ENCODE measurements at regions not wholly inside any gene's neighbourhood (a gene's known extent, or its start where the extent isn't known, plus 50 kb on each side); places are given as distances from the start of the nearest gene placed in this dataset.
"Not testable (repeated sequence)": the region's sequence is repeated elsewhere in the genome, so short reads cannot be mapped to it uniquely, and the experiment has no call there.

DNA sequence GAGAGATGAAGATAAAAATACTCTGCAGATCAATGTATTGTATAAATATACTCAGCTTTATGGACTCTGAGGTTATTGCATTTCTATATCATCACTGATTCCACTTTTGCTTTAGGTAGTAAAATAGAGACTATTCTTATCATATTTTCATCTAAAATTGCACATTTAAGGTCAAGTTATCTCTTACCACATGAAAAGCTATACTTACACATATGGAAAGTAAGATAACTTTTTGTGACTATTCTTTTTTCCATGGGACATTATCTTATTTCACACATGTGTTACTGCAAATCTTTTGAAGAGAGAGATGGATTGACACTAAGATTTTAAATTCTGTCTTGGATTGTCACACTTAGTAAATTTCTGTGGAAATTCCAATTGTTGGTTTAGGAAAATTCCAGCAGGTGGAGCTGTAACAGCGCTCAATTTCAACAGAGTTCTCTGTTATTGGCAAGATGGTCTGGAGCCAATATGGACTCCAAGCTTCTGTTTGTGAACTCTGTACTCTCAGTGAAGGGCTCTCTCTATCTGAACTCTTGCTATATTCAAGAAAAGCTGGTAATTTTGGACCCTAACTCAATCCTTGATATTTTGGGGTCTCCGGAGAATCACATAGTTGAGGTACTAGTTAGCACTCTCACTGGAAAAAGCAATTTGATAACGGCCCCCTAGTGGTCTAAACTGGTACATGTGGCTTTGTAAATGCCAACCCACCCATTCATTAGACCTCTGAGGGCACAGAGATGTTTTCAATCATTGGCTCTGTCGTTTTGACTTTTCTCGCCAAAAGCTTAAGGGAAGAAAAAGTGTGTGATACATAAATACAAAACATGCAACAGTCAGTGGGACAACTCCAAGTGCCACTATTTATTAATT is 429.7 kb downstream of the ETS1 start:
- Histone ChIP-seq H3K4me3 (no peak overlapping the region), H3K27ac (no peak overlapping the region), H3K4me1 (replicated peaks in 1 of 2) (peaks cover 0 to 7% of the 10 kb centered on the region in 2 donors)
- in situ Hi-C loops (cut with MboI; ENCODE audit: low pct_unique_long_range_greater_than_20kb in 2 of 9, low sequenced_read_pairs in 9 of 9, unreplicated experiment in 9 of 9): loop anchor here in 7 of 9 experiments (10.0 to 25.0 kb wide), 3 partner anchors 123 to 805 kb away; no protein-coding TSS in a partner anchor
- ATAC-seq (replicated peaks in 6 of 8): peak in 5 of 8 experiments; percentile 38 to 90 (median 85)
- WGBS, 10 experiments: 0 to 36% (median 6%) methylated on average over 1 to 5 of the region's 5 CpGs; no CpG with 5 or more reads in 1 of the 10 experiments

- in situ Hi-C loops (cut with MboI; ENCODE audit: low pct_unique_long_range_greater_than_20kb in 2 of 9, low sequenced_read_pairs in 9 of 9, unreplicated experiment in 9 of 9): loop anchor here in 7 of 9 experiments (10.0 to 25.0 kb wide), 3 partner anchors 122 to 806 kb away; no protein-coding TSS in a partner anchor
- H3K27ac ChIP-seq: no peak overlapping the region
- peaks cover 0 to 4% of the 10 kb centered on the region in 2 donors for H3K4me1 ChIP-seq (replicated peaks in 1 of 2)
- H3K4me3 ChIP-seq: no peak overlapping the region
- WGBS, 10 experiments: 26 to 100% (median 77%) methylated on average over 1 to 3 of the region's 3 CpGs
- peak in 2 of 8 experiments; percentile 20 to 81 for ATAC-seq (replicated peaks in 6 of 8)
These were observed 430.9 kb downstream of the ETS1 start for GRCh38 chr11:128156486-128156885.

DNA sequence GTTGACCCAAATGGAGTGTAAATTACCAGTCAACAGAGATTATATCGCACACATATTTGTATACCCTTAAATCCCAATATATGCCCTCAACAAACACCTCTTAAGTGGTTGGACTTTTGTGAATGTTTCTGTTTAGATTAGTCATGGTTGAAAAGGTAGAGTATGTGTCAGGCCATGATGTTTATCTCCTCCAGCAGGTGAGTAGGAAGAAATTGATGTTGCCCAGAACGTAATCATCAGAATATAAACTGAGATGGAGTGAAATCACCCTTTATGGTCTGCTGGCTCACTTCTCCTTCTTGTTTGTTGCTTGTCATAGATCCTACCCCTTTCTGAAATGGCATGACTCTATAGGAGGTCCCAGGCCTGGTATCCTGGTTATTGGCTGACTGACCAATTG is 431.8 kb downstream of the ETS1 start:
- ATAC-seq (replicated peaks in 6 of 8): no peak
- no peak overlapping the region for H3K27ac ChIP-seq
- in situ Hi-C loops (cut with MboI; ENCODE audit: low pct_unique_long_range_greater_than_20kb in 2 of 9, low sequenced_read_pairs in 9 of 9, unreplicated experiment in 9 of 9): loop anchor here in 7 of 9 experiments (10.0 to 25.0 kb wide), 3 partner anchors 121 to 807 kb away; no protein-coding TSS in a partner anchor
- H3K4me3 ChIP-seq: no peak overlapping the region
- WGBS, 10 experiments: 64 to 100% (median 86%) methylated on average over 1 to 2 of the region's 2 CpGs; no CpG with 5 or more reads in 4 of the 10 experiments
- H3K4me1 ChIP-seq (replicated peaks in 1 of 2): peaks cover 0 to 4% of the 10 kb centered on the region in 2 donors

DNA sequence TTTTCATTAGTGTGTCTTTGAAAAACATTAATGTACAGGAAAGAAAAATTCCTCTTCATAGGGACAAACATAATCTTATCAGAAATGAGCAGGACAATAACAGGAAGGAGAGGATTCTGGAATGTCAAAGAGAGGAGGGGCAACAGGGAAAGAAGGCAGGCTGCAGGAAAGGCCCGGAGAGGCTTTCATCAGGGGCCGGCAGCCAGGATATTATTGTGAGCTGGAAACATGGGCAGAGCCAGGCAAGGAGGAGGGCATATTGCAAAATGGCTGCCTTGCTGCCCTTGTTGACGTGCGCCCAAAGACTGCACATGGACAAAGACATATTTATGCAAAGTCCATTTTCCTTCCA is 433.7 kb downstream of the ETS1 start:
- ATAC-seq (replicated peaks in 6 of 8): no peak
- Histone ChIP-seq H3K4me1 (replicated peaks in 1 of 2) (peaks cover 6 to 7% of the 10 kb centered on the region in 2 donors), H3K4me3 (no peak overlapping the region), H3K27ac (no peak overlapping the region)
- WGBS, 10 experiments: 80 to 100% (median 85%) methylated on average over 1 to 4 of the region's 4 CpGs; no CpG with 5 or more reads in 1 of the 10 experiments
- in situ Hi-C loops (cut with MboI; ENCODE audit: low pct_unique_long_range_greater_than_20kb in 2 of 9, low sequenced_read_pairs in 9 of 9, unreplicated experiment in 9 of 9): loop anchor here in 7 of 9 experiments (10.0 to 25.0 kb wide), 3 partner anchors 119 to 809 kb away; no protein-coding TSS in a partner anchor

DNA sequence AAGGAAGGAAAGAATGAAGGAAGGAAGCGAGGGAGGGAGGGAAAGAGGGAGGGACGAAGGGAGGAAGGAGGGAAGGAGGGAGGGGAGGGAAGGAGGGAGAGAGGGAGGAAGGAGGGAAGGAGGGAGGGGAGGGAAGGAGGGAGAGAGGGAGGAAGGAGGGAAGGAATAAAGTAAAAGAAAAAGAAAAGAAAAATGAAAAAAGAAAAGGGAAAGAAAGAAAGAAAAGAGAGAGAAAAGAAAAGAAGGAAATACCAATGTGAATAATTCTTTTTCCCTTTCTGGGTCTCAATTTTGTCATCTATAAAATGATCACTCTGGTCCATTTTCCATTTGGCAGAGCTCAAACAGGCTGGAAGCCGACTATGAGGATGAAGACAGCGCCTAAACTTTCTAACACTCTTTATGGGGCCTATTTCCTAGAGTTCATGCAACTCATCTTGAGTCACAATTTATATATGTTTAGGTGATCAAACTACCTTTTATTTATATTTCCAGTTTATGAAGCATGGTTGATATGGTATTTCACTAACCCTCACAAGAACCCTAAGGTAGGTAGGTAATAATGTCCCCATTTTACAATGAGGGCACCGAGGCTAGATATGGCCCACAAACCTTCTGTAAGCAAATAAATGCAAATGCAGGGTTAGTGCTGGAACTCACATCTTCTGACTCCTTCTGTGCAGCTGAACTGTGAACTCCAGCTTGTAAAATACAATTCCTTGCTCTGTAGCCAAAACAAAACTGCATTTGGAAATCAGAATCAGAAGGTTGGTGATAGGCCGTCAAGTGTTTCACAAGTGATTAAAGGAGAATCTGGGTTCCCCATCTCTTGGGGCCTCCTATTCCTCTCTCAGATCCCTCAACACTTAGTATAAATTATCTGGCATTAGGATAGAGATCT is 434.3 kb downstream of the ETS1 start:
- in situ Hi-C loops (cut with MboI; ENCODE audit: low pct_unique_long_range_greater_than_20kb in 2 of 9, low sequenced_read_pairs in 9 of 9, unreplicated experiment in 9 of 9): loop anchor here in 7 of 9 experiments (10.0 to 25.0 kb wide), 3 partner anchors 118 to 809 kb away; no protein-coding TSS in a partner anchor
- H3K4me1 ChIP-seq (replicated peaks in 1 of 2): peaks cover 9 to 10% of the 10 kb centered on the region in 2 donors
- no peak overlapping the region for H3K4me3 ChIP-seq
- no peak for ATAC-seq (replicated peaks in 6 of 8)
- H3K27ac ChIP-seq: no peak overlapping the region
- 51 to 90% (median 83%) methylated on average over 2 to 4 of the region's 6 CpGs for WGBS, 10 experiments

- Histone ChIP-seq H3K27ac (no peak overlapping the region), H3K4me1 (replicated peaks in 1 of 2) (peaks cover 9 to 10% of the 10 kb centered on the region in 2 donors), H3K4me3 (no peak overlapping the region)
- ATAC-seq (replicated peaks in 6 of 8): peak in 1 of 8 experiments; percentile 64
- in situ Hi-C loops (cut with MboI; ENCODE audit: low pct_unique_long_range_greater_than_20kb in 2 of 9, low sequenced_read_pairs in 9 of 9, unreplicated experiment in 9 of 9): loop anchor here in 7 of 9 experiments (10.0 to 25.0 kb wide), 3 partner anchors 117 to 811 kb away; no protein-coding TSS in a partner anchor
These were observed 435.6 kb downstream of the ETS1 start for GRCh38 chr11:128151780-128152179.

DNA sequence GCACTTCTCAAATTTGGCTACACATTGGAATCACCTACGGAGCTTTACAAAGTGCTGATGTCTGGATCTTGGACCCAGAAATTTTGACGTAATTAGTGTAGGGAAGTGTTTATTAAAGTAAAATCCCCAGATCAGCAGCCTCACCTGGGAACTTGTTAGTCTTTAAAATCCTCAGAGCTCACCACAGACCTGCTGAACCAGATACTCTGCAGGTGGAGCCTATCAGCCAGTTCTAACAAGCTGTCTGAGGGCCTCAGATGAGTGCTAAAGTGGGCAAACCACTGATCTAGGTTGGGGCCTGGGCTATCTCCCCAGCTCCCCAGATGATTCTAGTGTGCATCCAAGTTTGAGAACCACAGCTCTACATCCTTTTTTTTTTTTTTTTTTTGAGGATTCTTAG is 436.0 kb downstream of the ETS1 start:
- H3K27ac ChIP-seq: no peak overlapping the region
- no peak overlapping the region for H3K4me3 ChIP-seq
- no peak for ATAC-seq (replicated peaks in 6 of 8)
- WGBS, 10 experiments: 17 to 93% (median 80%) methylated on average over 1 to 2 of the region's 2 CpGs; no CpG with 5 or more reads in 4 of the 10 experiments
- peaks cover 9 to 10% of the 10 kb centered on the region in 2 donors for H3K4me1 ChIP-seq (replicated peaks in 1 of 2)
- in situ Hi-C loops (cut with MboI; ENCODE audit: low pct_unique_long_range_greater_than_20kb in 2 of 9, low sequenced_read_pairs in 9 of 9, unreplicated experiment in 9 of 9): loop anchor here in 7 of 9 experiments (10.0 to 25.0 kb wide), 3 partner anchors 117 to 811 kb away; no protein-coding TSS in a partner anchor

DNA sequence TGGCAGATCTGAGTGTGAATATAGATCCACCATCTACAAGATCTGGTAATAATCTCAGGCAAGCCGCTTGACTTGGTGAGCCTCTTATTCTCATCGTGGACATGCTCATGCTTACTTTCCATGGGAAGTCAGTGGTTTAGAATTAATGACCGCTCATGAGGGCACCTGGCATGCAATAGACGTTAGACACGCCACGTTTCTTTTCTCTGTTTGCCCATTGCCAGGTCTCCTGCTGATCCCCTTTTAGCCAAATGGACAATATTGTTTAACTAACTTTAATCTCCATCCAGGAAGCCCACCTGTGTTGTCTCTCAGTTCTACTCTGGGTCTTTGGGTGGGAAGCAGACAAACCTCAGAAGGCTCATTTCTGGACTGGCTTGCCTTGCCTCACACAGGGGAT is 439.1 kb downstream of the ETS1 start:
- H3K4me1 ChIP-seq (replicated peaks in 1 of 2): peaks cover 6 to 9% of the 10 kb centered on the region in 2 donors
- no peak for ATAC-seq (replicated peaks in 6 of 8)
- H3K4me3 ChIP-seq: no peak overlapping the region
- H3K27ac ChIP-seq: no peak overlapping the region
- in situ Hi-C loops (cut with MboI; ENCODE audit: low pct_unique_long_range_greater_than_20kb in 2 of 9, low sequenced_read_pairs in 9 of 9, unreplicated experiment in 9 of 9): no loop called here
- 28 to 96% (median 71%) methylated on average over 1 to 6 of the region's 6 CpGs; no CpG with 5 or more reads in 6 of the 10 experiments for WGBS, 10 experiments

- peak in 2 of 8 experiments; percentile 45 to 50 for ATAC-seq (replicated peaks in 6 of 8)
These were observed 440.3 kb downstream of the ETS1 start for GRCh38 chr11:128146926-128147605.

DNA sequence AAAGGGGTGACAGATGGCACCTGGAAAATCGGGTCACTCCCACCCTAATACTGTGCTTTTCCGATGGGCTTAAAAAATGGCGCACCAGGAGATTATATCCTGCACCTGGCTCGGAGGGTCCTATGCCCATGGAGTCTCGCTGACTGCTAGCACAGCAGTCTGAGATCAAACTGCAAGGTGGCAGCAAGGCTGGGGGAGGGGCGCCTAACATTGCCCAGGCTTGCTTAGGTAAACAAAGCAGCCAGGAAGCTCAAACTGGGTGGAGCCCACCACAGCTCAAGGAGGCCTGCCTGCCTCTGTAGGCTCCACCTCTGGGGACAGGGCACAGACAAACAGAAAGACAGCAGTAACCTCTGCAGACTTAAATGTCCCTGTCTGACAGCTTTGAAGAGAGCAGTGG is 447.1 kb downstream of the ETS1 start:
- in situ Hi-C loops (cut with MboI; ENCODE audit: low pct_unique_long_range_greater_than_20kb in 2 of 9, low sequenced_read_pairs in 9 of 9, unreplicated experiment in 9 of 9); H3K4me3 ChIP-seq; ATAC-seq (replicated peaks in 6 of 8); H3K4me1 ChIP-seq (replicated peaks in 1 of 2); H3K27ac ChIP-seq: not testable (repeated sequence)
- no CpG with 5 or more reads among the region's 6 CpGs for WGBS, 10 experiments

More at GRCh38 chr11:128146926-128147605, 440.3 kb downstream of the ETS1 start:
- H3K4me3 ChIP-seq: no peak overlapping the region
- no peak overlapping the region for H3K27ac ChIP-seq
- H3K4me1 ChIP-seq (replicated peaks in 1 of 2): peaks cover 6 to 9% of the 10 kb centered on the region in 2 donors
- in situ Hi-C loops (cut with MboI; ENCODE audit: low pct_unique_long_range_greater_than_20kb in 2 of 9, low sequenced_read_pairs in 9 of 9, unreplicated experiment in 9 of 9): no loop called here
- WGBS, 10 experiments: 11 to 100% (median 76%) methylated on average over 1 to 5 of the region's 5 CpGs

- in situ Hi-C loops (cut with MboI; ENCODE audit: low pct_unique_long_range_greater_than_20kb in 2 of 9, low sequenced_read_pairs in 9 of 9, unreplicated experiment in 9 of 9): no loop called here
- no peak overlapping the region for H3K4me3 ChIP-seq
- no peaks in the 10 kb centered on the region for H3K4me1 ChIP-seq (replicated peaks in 1 of 2)
- ATAC-seq (replicated peaks in 6 of 8): no peak
- WGBS, 10 experiments: 20 to 91% (median 64%) methylated on average over 1 to 2 of the region's 2 CpGs; no CpG with 5 or more reads in 2 of the 10 experiments
- no peak overlapping the region for H3K27ac ChIP-seq
These were observed 451.9 kb downstream of the ETS1 start for GRCh38 chr11:128135451-128135850.

- H3K4me1 ChIP-seq (replicated peaks in 1 of 2): no peaks in the 10 kb centered on the region
- in situ Hi-C loops (cut with MboI; ENCODE audit: low pct_unique_long_range_greater_than_20kb in 2 of 9, low sequenced_read_pairs in 9 of 9, unreplicated experiment in 9 of 9): no loop called here
- no peak overlapping the region for H3K27ac ChIP-seq
- 31 to 100% (median 80%) methylated on average over 1 to 3 of the region's 3 CpGs; no CpG with 5 or more reads in 3 of the 10 experiments for WGBS, 10 experiments
- no peak overlapping the region for H3K4me3 ChIP-seq
- ATAC-seq (replicated peaks in 6 of 8): no peak
These were observed 453.9 kb downstream of the ETS1 start for GRCh38 chr11:128133501-128133900.
